HepG2 (cell line): ENCODE measurements at regions not wholly inside any gene's neighbourhood (a gene's known extent, or its start where the extent isn't known, plus 50 kb on each side); places are given as distances from the start of the nearest gene placed in this dataset.
A peak's percentile ranks its signal among the peaks of the same experiment; 100 is the strongest.

Source experiments
- DMAP1 ChIP-seq: IDR thresholded peaks from 2 replicates; pipeline ENCODE4 v1.6.1; 2016
- ELF3 ChIP-seq: IDR thresholded peaks from 2 replicates; pipeline ENCODE4 v1.6.1; 2016; ENCODE audit warnings: missing genetic modification reagents, missing compliant biosample characterization
- ESRRA ChIP-seq: sonication (generic); formaldehyde crosslinking; IDR thresholded peaks from 2 replicates; pipeline ENCODE4 v1.5.1; 2020; ENCODE audit warnings: mild to moderate bottlenecking, low read depth, missing genetic modification reagents
- HIVEP1 ChIP-seq: sonication (generic); formaldehyde crosslinking; IDR thresholded peaks from 2 replicates; pipeline ENCODE4 v1.4.0; 2020; ENCODE audit warnings: mild to moderate bottlenecking, missing genetic modification reagents
- KDM4B ChIP-seq: sonication (generic); formaldehyde crosslinking; IDR thresholded peaks from 2 replicates; pipeline ENCODE4 v1.4.0; 2020; ENCODE audit warnings: missing genetic modification reagents
- KLF16 ChIP-seq, 2 experiments: sonication (generic) in 1 of 2; formaldehyde crosslinking in 1 of 2; IDR thresholded peaks; 2 replicates each; pipeline versions ENCODE4 v1.6.1 to v1.8.0; 2016 to 2023; ENCODE audit warnings: missing genetic modification reagents in 2 of 2, missing compliant biosample characterization in 1 of 2
- LRRFIP1 ChIP-seq: sonication (generic); formaldehyde crosslinking; conservative IDR thresholded peaks from 2 replicates; pipeline ENCODE4 v1.4.0; 2020; ENCODE audit warnings: missing genetic modification reagents
- MED8 ChIP-seq: sonication (generic); formaldehyde crosslinking; IDR thresholded peaks from 2 replicates; pipeline ENCODE4 v1.8.1; 2023; ENCODE audit warnings: mild to moderate bottlenecking, missing genetic modification reagents; ENCODE audit not compliant: insufficient replicate concordance
- REL ChIP-seq: sonication (generic); formaldehyde crosslinking; conservative IDR thresholded peaks from 2 replicates; pipeline ENCODE4 v1.8.0; 2022; ENCODE audit warnings: mild to moderate bottlenecking, missing genetic modification reagents, moderate library complexity
- ZKSCAN1 ChIP-seq: fragments of 150-350 bp; IDR thresholded peaks from 2 replicates; pipeline ENCODE4 v1.6.1; 2014; ENCODE audit warnings: low read length
- ZMYM4 ChIP-seq: sonication (generic); formaldehyde crosslinking; IDR thresholded peaks from 2 replicates; pipeline ENCODE4 v1.8.1; 2023; ENCODE audit warnings: mild to moderate bottlenecking, missing genetic modification reagents
- ZNF331 ChIP-seq: sonication (generic); formaldehyde crosslinking; IDR thresholded peaks from 2 replicates; pipeline ENCODE4 v1.4.0; 2020; ENCODE audit warnings: missing genetic modification reagents
- ZNF550 ChIP-seq: sonication (generic); formaldehyde crosslinking; IDR thresholded peaks from 2 replicates; pipeline ENCODE4 v1.4.0; 2020; ENCODE audit warnings: mild to moderate bottlenecking, missing genetic modification reagents, borderline replicate concordance
- ZNF629 ChIP-seq: sonication (generic); formaldehyde crosslinking; conservative IDR thresholded peaks from 2 replicates; pipeline ENCODE4 v1.5.0; 2020; ENCODE audit warnings: missing genetic modification reagents
- ZNF670 ChIP-seq: sonication (generic); formaldehyde crosslinking; IDR thresholded peaks from 2 replicates; pipeline ENCODE4 v1.8.0; 2022; ENCODE audit warnings: mild to moderate bottlenecking, missing genetic modification reagents, borderline replicate concordance

- TF ChIP-seq REL (CRISPR knock-in tag) (no peak), ZNF629 (CRISPR knock-in tag) (no peak), ZNF331 (CRISPR knock-in tag) (0 out of 2 replicates have a peak, but pooled peaks have one; percentile 36), ELF3 (CRISPR knock-in tag) (peak; percentile 86), ZNF670 (CRISPR knock-in tag) (no peak), DMAP1 (CRISPR knock-in tag) (no peak), KLF16 (CRISPR knock-in tag; IDR thresholded peaks at IDR 0.05) (no peak), ZNF550 (CRISPR knock-in tag) (no peak), LRRFIP1 (CRISPR knock-in tag) (no peak), ESRRA (no peak), KDM4B (peak; percentile 17; the same call in 1 of the 2 replicates), ZMYM4 (CRISPR knock-in tag) (peak; percentile 28; the same call in 1 of the 2 replicates), MED8 (CRISPR knock-in tag) (peak; percentile 67), HIVEP1 (no peak), ZKSCAN1 (no peak)
These were observed 301.5 kb downstream of the PYDC2 start (continued) for GRCh38 chr3:191762323-191762960.
